Activated T-cell treated with anti-CD3 and anti-CD28 coated beads, Interleukin-2, amount 50 U/mL, for 24 hours (primary cell): ENCODE measurements at regions not wholly inside any gene's neighbourhood (a gene's known extent, or its start where the extent isn't known, plus 50 kb on each side); places are given as distances from the start of the nearest gene placed in this dataset.
"Not testable (repeated sequence)": the region's sequence is repeated elsewhere in the genome, so short reads cannot be mapped to it uniquely, and the experiment has no call there.

Experiments
- DNase-seq: peaks from one replicate; pipeline ENCODE4 v3.0.0-alpha.2; 2020
- H3K27ac Mint-ChIP-seq: 2 replicates; pipeline ENCODE4 v1.8.0; 2020; ENCODE audit warnings: mild to moderate bottlenecking, mixed read lengths
- H3K27me3 Mint-ChIP-seq: 2 replicates; pipeline ENCODE4 v1.8.0; 2020; ENCODE audit warnings: mixed read lengths
- H3K36me3 Mint-ChIP-seq: 2 replicates; pipeline ENCODE4 v1.8.0; 2020; ENCODE audit warnings: low read depth, mixed read lengths
- H3K4me1 Mint-ChIP-seq: 2 replicates; pipeline ENCODE4 v1.8.0; 2020; ENCODE audit warnings: low read depth, mixed read lengths
- H3K4me3 Mint-ChIP-seq: 2 replicates; pipeline ENCODE4 v1.8.0; 2020; ENCODE audit warnings: mild to moderate bottlenecking, moderate library complexity, mixed read lengths
- H3K9me3 Mint-ChIP-seq: 2 replicates; pipeline ENCODE4 v1.8.0; 2020; ENCODE audit warnings: mixed read lengths

DNA sequence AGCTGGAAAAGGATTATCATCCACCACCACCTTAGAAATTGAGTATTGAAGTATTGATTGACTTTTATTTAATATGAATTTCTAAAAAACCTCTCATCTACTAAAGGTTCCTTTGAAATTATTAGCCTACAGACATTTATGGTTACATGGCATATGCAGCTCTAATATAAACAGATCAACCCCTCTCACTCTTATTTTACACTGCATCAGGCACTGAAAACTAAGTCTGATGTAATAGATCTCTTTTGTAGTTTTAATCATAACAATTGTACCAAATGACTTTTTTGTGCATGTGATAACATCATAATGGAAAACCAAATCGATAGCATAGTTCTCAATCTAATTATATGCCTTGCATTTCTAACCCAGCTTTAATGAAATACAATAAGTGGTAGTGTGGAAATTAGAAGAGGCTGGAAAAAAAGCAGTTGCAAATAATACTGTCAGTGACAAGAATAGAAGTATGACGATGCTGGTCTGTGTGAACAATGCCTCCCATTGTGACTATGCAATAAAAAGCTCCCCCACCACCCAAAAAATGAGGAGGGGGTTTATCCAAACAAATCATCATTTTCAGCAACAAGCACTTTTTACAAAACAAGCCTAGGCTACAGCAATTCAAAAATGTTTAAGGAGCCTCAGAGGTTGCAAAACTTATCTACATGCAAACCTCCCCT lies 426.5 kb upstream of the NFIA start:
- no peaks in the 10 kb centered on the region for H3K27me3 Mint-ChIP-seq
- no peaks in the 10 kb centered on the region for H3K4me1 Mint-ChIP-seq
- no peaks in the 10 kb centered on the region for H3K36me3 Mint-ChIP-seq
- no peak for DNase-seq
- no peak overlapping the region for H3K4me3 Mint-ChIP-seq
- H3K9me3 Mint-ChIP-seq, result peaks cover 3% of the 10 kb centered on the region
- H3K27ac Mint-ChIP-seq, result no peak overlapping the region

DNA sequence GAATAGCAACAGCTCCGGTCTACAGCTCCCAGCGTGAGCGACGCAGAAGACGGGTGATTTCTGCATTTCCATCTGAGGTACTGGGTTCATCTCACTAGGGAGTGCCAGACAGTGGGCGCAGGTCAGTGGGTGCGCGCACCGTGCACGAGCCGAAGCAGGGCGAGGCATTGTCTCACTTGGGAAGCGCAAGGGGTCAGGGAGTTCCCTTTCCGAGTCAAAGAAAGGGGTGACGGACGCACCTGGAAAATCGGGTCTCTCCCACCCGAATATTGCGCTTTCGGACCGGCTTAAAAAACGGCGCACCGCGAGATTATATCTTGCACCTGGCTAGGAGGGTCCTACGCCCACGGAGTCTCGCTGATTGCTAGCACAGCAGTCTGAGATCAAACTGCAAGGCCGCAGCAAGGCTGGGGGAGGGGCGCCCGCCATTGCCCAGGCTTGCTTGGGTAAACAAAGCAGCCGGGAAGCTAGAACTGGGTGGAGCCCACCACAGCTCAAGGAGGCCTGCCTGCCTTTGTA lies 442.3 kb upstream of the NFIA start:
- not testable (repeated sequence) for H3K4me3 Mint-ChIP-seq, H3K27ac Mint-ChIP-seq, H3K9me3 Mint-ChIP-seq, H3K27me3 Mint-ChIP-seq, H3K4me1 Mint-ChIP-seq, H3K36me3 Mint-ChIP-seq, DNase-seq

DNA sequence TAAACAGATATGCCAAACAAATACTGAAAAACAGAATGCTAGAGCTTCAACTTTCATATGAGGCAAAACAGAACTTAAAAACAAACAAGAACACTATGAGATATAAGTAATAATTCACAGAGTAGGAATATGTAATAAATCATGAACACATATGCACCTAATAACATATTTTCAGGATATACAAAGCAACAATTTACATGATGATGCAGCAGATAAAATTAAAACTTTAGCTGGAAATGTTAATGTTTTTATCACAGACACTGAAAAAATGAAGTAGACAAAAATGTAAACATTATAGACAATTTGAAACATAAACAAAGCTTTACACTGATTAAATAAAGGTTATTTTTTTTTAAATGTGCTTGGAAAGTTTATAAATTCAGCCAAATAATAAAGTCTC lies 443.1 kb upstream of the NFIA start:
- Mint-ChIP-seq H3K4me3 (no peak overlapping the region), H3K27me3 (no peaks in the 10 kb centered on the region), H3K36me3 (no peaks in the 10 kb centered on the region), H3K9me3 (no peaks in the 10 kb centered on the region), H3K27ac (no peak overlapping the region), H3K4me1 (no peaks in the 10 kb centered on the region)
- no peak for DNase-seq

DNA sequence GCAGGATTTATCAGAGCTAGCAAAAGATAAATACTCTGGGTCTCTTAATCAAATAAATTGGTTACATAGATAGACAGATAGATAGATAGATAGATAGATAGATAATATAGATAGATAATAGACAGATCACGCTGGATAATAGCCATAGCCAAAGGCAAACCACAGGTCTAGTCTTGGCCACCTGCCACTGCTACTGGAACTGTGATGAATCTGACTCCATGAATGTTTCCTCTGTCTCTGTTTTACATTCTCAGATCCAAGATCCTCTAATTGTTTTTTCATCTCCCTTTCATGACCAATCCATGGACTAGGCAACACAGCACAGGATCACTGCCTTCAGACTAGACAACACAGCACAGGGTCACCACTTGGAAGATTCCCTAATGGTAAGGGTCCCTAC lies 444.7 kb upstream of the NFIA start:
- Mint-ChIP-seq H3K27ac (no peak overlapping the region), H3K4me1 (no peaks in the 10 kb centered on the region), H3K36me3 (no peaks in the 10 kb centered on the region), H3K9me3 (no peaks in the 10 kb centered on the region), H3K27me3 (no peaks in the 10 kb centered on the region), H3K4me3 (no peak overlapping the region)
- DNase-seq, result no peak

DNA sequence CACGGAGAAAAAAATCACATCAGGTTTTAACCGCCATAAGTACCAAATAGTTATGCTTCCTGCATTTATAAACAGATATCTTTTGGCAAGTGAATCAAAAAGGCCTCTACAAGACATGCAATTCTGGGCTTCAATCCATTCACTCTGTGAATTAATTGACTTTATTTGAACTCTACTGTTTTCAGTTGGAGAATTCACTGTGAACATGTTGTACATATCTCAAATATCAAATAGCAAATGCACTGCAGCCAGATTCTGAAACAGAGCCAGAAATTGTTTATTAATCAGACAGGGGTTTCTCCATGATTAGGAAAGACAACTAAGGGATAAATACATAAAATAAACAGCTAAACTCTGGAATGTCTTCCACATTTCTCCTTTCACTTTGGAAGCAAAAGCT lies 445.4 kb upstream of the NFIA start:
- H3K27ac Mint-ChIP-seq, result no peak overlapping the region
- H3K4me3 Mint-ChIP-seq, result no peak overlapping the region
- H3K4me1 Mint-ChIP-seq, result no peaks in the 10 kb centered on the region
- no peak for DNase-seq
- no peaks in the 10 kb centered on the region for H3K36me3 Mint-ChIP-seq
- H3K27me3 Mint-ChIP-seq, result no peaks in the 10 kb centered on the region
- H3K9me3 Mint-ChIP-seq, result no peaks in the 10 kb centered on the region

DNA sequence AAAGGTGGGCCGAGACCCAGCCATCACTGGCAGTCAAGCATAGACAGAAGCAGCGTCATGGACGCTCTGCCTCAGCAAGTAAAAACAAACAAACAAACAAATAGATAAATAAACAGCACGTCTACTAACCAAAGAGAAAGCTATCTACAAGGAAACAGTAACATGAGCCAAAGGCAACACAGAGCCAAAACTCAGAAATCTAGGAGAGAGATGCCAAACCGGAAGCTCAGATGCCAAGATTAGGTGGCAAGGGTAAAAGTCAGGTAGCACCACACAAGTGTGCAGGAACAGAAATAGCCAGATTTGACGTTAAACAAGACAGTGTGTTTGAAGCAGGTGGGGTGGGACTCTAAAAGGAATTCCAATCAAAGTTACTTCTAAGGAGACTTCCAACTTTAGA lies 448.3 kb upstream of the NFIA start:
- no peaks in the 10 kb centered on the region for H3K27me3 Mint-ChIP-seq
- no peaks in the 10 kb centered on the region for H3K36me3 Mint-ChIP-seq
- H3K4me3 Mint-ChIP-seq, result no peak overlapping the region
- H3K9me3 Mint-ChIP-seq, result no peaks in the 10 kb centered on the region
- no peaks in the 10 kb centered on the region for H3K4me1 Mint-ChIP-seq
- no peak for DNase-seq
- H3K27ac Mint-ChIP-seq, result no peak overlapping the region

DNA sequence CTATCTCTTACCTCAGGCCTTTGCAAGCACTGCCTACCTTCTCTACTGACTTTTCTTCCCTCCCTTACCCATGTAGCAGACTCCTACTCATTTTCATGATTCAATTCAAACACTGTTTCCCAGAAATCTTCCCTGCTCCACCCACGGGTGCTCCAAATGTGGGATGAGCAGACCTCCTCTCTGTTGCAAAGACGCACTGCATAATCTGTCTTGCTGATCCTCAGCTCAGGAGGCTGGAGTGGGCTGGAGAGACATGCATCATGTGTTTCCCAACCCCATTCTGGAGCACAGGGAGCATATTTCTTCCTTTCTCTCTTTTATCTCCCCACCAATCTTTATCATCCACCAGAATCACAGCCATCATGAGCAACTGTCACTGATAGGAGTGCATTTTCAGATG lies 459.9 kb upstream of the NFIA start:
- H3K4me3 Mint-ChIP-seq, result no peak overlapping the region
- no peak for DNase-seq
- no peak overlapping the region for H3K27ac Mint-ChIP-seq
- peaks cover 13% of the 10 kb centered on the region for H3K27me3 Mint-ChIP-seq
- H3K36me3 Mint-ChIP-seq, result no peaks in the 10 kb centered on the region
- H3K4me1 Mint-ChIP-seq, result no peaks in the 10 kb centered on the region
- H3K9me3 Mint-ChIP-seq, result no peaks in the 10 kb centered on the region

DNA sequence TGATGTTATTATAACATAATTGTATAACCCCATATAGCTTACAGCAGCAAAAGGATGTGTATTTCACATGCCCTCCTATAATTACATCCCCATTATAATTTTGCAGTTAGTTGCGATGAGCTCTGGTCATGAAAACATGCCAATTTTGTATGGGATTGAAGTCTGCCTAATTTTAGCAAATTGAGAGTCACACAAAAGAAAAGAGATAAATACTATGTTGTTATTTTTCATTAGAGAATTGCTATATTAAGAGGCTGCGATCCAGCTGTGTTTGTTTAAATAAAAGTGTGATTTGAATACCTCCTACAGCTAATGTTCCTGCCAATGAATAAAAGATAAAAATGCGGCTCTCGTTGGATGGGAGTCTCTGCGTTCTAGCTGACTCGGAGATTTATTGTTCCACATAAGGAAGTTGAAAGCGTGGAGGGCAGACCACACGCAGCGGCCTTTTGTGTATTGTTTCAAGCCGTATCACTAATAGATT lies 461.0 kb upstream of the NFIA start:
- Mint-ChIP-seq H3K27ac (no peak overlapping the region), H3K9me3 (no peaks in the 10 kb centered on the region), H3K4me1 (no peaks in the 10 kb centered on the region), H3K36me3 (no peaks in the 10 kb centered on the region), H3K4me3 (no peak overlapping the region), H3K27me3 (peaks cover 13% of the 10 kb centered on the region)
- DNase-seq, result no peak

DNA sequence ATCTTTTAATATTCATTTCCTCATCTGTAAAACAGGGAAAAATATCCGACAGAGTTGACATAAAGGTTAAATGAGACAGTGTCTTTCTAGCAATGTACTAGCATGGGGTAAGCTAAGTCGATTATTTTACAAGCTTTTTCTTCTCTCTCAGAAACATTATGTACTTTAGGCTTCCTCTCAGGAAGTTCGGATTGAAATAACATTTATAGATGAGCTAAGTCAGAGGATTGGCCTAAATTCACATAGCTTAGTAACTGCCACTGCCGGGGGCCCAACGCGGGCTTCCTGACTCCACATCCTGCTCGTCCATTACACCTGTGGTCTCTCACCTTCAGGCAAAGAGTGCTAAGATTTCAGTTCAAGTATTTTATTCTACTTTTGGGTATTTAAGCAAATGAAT lies 462.3 kb upstream of the NFIA start:
- H3K9me3 Mint-ChIP-seq, result no peaks in the 10 kb centered on the region

DNA sequence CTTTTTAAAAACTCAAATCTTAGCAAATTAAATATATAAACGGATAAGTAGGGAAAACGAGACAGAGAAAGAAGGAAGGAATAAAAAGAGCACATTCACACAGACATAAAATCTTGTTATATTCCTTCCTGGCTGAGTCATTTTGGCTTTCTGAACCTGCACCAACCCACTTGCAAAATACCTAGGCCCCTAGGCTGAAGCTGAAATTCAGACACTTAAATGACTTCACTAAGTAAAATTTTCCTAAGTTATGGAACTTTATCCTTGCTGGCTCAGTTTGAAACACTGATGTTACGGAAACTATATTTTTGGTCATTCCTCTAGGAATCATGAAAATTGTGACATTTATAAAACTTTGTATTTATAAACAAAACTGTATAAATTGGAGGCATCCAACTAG lies 462.8 kb upstream of the NFIA start:
- no peak overlapping the region for H3K27ac Mint-ChIP-seq
- H3K9me3 Mint-ChIP-seq, result no peaks in the 10 kb centered on the region
- no peak for DNase-seq
- H3K4me3 Mint-ChIP-seq, result no peak overlapping the region
- peaks cover 11% of the 10 kb centered on the region for H3K27me3 Mint-ChIP-seq
- H3K36me3 Mint-ChIP-seq, result no peaks in the 10 kb centered on the region
- H3K4me1 Mint-ChIP-seq, result no peaks in the 10 kb centered on the region

More for the DNA sequence above, 462.3 kb upstream of the NFIA start:
- DNase-seq, result no peak
- Mint-ChIP-seq H3K27me3 (peaks cover 11% of the 10 kb centered on the region), H3K4me3 (no peak overlapping the region), H3K27ac (no peak overlapping the region), H3K36me3 (no peaks in the 10 kb centered on the region), H3K4me1 (no peaks in the 10 kb centered on the region)

DNA sequence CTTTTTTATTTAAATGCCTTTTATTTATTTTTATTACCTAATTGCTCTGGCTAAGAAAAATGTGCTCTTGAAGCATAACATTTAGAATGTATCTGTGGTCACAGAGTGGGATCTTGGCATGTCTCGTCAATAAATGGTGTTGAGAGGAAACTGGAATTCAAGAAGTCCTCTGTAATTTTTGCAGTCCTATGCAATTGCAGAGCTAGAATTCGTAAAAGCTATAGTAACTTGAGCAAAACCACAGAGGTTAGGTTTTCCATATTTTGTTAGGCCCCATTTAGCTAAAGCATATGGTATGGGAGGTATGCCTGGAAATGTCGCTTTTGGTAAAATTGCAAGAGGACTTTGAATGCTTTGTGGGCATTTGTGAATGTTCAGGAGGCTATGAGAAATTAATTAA lies 466.7 kb upstream of the NFIA start:
- no peaks in the 10 kb centered on the region for H3K36me3 Mint-ChIP-seq
- H3K4me3 Mint-ChIP-seq, result no peak overlapping the region
- no peak overlapping the region for H3K27ac Mint-ChIP-seq
- H3K27me3 Mint-ChIP-seq, result no peaks in the 10 kb centered on the region
- H3K9me3 Mint-ChIP-seq, result no peaks in the 10 kb centered on the region
- no peak for DNase-seq
- H3K4me1 Mint-ChIP-seq, result no peaks in the 10 kb centered on the region

DNA sequence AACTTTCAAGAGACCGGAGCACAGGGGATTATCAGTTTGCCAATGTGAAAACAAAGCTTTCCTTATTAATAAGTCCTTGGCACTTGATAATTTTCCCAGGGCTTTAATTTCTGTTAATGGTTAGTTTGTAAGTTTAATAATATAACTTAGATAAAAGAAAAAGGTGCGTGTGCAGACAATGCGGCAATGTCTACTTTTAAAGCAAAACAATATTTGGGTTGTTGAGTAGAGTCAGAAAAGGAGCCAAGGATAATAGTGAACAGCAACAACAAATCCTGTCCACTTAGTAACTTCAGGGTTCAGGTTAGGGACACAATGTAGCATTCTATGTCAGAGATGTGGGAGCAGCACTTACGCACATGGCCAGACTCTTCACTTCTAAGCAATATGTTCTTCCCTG lies 469.6 kb upstream of the NFIA start:
- Mint-ChIP-seq H3K4me1 (no peaks in the 10 kb centered on the region), H3K36me3 (no peaks in the 10 kb centered on the region), H3K27me3 (no peaks in the 10 kb centered on the region), H3K9me3 (peaks cover 2% of the 10 kb centered on the region), H3K27ac (no peak overlapping the region), H3K4me3 (no peak overlapping the region)
- DNase-seq, result no peak

DNA sequence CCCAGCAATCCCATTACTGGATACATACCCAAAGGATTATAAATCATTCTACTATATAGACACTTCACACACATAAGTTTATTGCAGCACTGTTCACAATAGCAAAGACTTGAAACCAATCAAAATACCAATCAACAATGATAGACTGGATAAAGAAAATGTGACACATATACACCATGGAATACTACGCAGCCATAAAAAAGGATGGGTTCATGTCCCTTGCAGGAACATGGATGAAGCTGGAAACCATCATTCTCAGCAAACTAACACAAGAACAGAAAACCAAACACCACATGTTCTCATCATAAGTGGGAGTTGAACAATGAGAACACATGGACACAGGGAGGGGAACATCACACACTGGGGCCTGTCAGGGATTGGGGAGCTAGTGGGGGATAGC lies 475.4 kb upstream of the NFIA start:
- H3K36me3 Mint-ChIP-seq, DNase-seq, H3K27ac Mint-ChIP-seq, H3K4me3 Mint-ChIP-seq, H3K27me3 Mint-ChIP-seq, H3K4me1 Mint-ChIP-seq, H3K9me3 Mint-ChIP-seq: not testable (repeated sequence)

DNA sequence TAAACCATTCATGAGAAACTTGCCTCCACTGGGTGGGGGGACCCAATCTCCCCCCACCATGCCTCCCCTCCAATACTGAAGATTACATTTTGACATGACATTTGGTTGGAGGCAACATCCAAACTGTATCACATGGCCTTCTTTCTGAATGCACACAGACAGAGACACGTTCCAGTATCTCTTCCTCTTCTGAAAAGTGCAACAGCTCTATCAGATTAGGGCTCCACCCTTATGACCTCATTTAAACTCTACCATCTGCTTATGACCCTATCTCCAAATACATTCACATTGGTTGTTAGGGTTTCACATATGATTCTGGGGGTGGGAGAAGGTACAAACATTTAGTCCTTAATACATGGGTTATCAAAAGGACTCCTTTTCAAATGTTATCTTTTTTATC lies 481.8 kb upstream of the NFIA start:
- Mint-ChIP-seq H3K36me3 (no peaks in the 10 kb centered on the region), H3K9me3 (peaks cover 14% of the 10 kb centered on the region), H3K4me3 (no peak overlapping the region), H3K4me1 (no peaks in the 10 kb centered on the region), H3K27me3 (no peaks in the 10 kb centered on the region), H3K27ac (no peak overlapping the region)
- no peak for DNase-seq

DNA sequence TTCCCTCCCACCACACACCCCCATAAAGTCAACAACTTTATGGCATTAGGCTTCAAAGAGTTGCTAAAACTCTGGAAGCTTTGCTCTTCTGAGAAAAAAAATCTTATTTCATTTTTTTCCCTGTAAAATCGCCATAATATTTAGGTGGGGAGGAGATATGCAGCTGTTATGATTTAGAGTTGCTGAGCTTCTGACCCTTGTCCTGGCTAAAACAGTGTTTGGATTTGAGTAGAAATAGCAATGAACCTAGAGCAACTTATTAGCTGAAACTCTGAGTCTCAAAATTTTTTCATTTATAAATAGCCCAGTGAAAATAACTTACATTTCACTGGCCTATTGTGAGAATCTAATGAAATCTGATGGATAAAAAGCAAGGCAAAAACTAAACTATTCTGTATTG lies 482.8 kb upstream of the NFIA start:
- H3K36me3 Mint-ChIP-seq, result no peaks in the 10 kb centered on the region
- H3K9me3 Mint-ChIP-seq, result peaks cover 14% of the 10 kb centered on the region
- no peaks in the 10 kb centered on the region for H3K4me1 Mint-ChIP-seq
- no peak overlapping the region for H3K4me3 Mint-ChIP-seq
- no peaks in the 10 kb centered on the region for H3K27me3 Mint-ChIP-seq
- H3K27ac Mint-ChIP-seq, result no peak overlapping the region
- no peak for DNase-seq
